Body of pancreas (tissue), 4 donors: ENCODE measurements at regions not wholly inside any gene's neighbourhood (a gene's known extent, or its start where the extent isn't known, plus 50 kb on each side); places are given as distances from the start of the nearest gene placed in this dataset.

Experiments used
- ATAC-seq: fragments of 150-250 bp; one replicate; pipeline ENCODE4 v1.9.1; 2016
- DNase-seq, 4 donors: peaks; one replicate each; pipeline ENCODE4 v3.0.0-alpha.2; 2019
- H3K27ac ChIP-seq, 4 donors: fragments of 200-600 bp; sonication (generic); 1 replicate in 3 of 4; 2 replicates in 1 of 4; pipeline versions ENCODE4 v1.5.1 to v1.6.1; 2016 to 2019; ENCODE audit warnings: mild to moderate bottlenecking in 1 of 4, mixed read lengths in 1 of 4, moderate library complexity in 1 of 4
- H3K27me3 ChIP-seq, 2 donors: fragments of 200-600 bp; sonication (generic); one replicate each; pipeline ENCODE4 v1.6.0; 2016; ENCODE audit warnings: mild to moderate bottlenecking in 1 of 2
- H3K36me3 ChIP-seq, 2 donors: fragments of 200-600 bp; sonication (generic); replicated peaks in 1 of 2; 2 replicates each; pipeline ENCODE4 v1.5.1; 2016; ENCODE audit warnings: low read depth in 2 of 2; ENCODE audit not compliant: insufficient read depth in 1 of 2
- H3K4me1 ChIP-seq: fragments of 200-600 bp; sonication (generic); one replicate; pipeline ENCODE4 v1.6.0; 2016
- H3K4me3 ChIP-seq, 2 donors: fragments of 200-600 bp; sonication (generic); 1 replicate in 1 of 2; 2 replicates in 1 of 2; pipeline ENCODE4 v1.5.1; 2016 to 2019
- H3K9me3 ChIP-seq, 3 donors: fragments of 200-600 bp; sonication (generic); 1 replicate in 2 of 3; 2 replicates in 1 of 3; pipeline ENCODE4 v1.5.1; 2016
- POLR2A ChIP-seq, 3 donors: fragments of 450-650 bp; IDR thresholded peaks; one replicate each; pipeline ENCODE4 v1.6.1; 2016; ENCODE audit warnings: antibody characterized with exemption in 3 of 3, mild to moderate bottlenecking in 2 of 3
- WGBS, 2 donors: methylation state at CpG; one replicate each; pipeline ENCODE4 v1.1.5; 2017; 5-methylcytosine and 5-hydroxymethylcytosine counted together
- intact Hi-C: fragments of 100-400 bp; cut with DNase I; formaldehyde crosslinking; loops from one replicate; pipeline ENCODE4 v1.15.1; 2023
- TF ChIP-seq, protein P1 (sequence below), 7 experiments: fragments of 450-650 bp in 4 of 7; fragments of 200-600 bp in 3 of 7; sonication (generic) in 3 of 7; IDR thresholded peaks; one replicate each; pipeline ENCODE4 v1.5.1; 2016 to 2019; ENCODE audit warnings: antibody characterized with exemption in 7 of 7

DNA sequence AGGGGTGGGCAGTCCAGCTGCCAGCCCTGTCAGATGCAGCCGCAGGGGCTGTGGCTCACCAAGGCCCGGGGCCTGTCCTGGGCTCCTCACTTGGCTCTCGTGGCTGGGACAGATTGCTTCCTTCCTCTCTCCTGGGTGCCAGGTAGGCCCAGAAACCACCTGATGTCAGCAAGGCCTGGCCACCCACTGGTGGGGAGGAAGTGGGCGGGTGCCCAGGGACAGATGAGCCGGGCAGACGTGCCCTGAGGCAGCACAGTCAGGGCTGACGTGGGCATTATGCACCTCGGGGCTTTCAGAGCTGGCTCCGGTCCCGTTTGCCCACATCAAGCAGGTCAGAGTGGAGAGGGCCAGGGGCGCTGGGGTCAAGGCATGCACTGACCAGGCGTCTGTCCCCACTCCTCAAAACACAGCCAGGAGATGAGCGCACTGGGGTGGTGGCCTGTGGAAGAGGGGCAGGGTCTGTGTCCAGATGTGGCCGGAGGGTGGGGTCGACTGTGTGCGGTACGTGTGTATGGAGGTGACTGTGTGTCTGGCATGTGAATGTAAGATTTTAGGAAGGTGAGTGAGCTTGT, 133.2 kb upstream of the PTPN1 start:
- H3K36me3 ChIP-seq: no peaks in the 10 kb centered on the region
- no peaks in the 10 kb centered on the region for H3K9me3 ChIP-seq
- no peak for TF ChIP-seq POLR2A (IDR thresholded peaks at IDR 0.05)
- DNase-seq (no peak), ATAC-seq (no peak)
- no peaks in the 10 kb centered on the region for H3K27me3 ChIP-seq
- intact Hi-C loops: no loop called here
- no peak overlapping the region for H3K4me3 ChIP-seq
- 86 to 87% methylated on average over 13 to 17 of the region's 17 CpGs for WGBS, 2 donors
- no peak overlapping the region for H3K27ac ChIP-seq
- H3K4me1 ChIP-seq: peaks cover 51% of the 10 kb centered on the region

DNA sequence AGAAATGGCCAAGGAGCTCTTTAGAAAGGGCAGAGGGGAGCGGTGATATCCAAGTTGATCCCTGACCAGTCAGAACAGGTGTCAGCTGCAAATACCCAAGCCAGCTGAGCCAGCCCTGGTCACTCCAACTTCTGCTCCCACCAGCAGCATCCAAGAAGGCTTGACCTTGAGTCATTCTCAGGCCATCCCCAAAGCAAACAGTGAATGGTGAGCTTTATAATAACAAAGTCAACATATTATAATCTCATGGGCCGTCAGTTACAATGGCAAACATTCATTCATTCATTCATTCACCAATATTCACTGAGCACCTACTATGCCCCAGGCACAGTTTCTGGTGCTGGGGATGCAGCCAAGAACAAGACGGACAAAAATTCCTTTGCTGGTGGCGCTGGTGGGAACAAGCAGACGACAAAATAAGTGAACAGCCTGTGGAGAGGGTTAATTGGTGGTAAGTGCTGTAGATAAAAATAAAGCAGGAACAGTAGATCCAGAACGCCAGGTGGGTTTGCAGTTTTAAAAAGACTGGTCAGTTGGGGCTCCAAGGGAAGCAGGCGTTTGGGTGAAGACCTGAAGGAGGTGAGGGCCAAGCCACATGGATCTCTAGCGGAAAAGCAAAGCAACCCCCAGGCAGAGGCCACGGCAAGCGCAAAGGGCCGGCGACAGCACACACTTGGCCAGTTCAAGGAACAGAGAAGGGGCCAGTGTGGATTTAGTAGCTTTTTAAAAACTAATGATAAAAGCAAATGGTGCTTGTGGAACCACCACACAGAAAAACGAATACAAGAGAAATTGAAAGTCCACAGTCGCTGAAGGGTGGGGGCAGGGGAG, 131.8 kb upstream of the PTPN1 start:
- intact Hi-C loops: no loop called here
- 58 to 67% methylated on average over 14 of the region's 14 CpGs for WGBS, 2 donors
- no peaks in the 10 kb centered on the region for H3K9me3 ChIP-seq
- ATAC-seq: peak; percentile 2
- DNase-seq: no peak
- no peak overlapping the region for H3K4me3 ChIP-seq
- H3K27ac ChIP-seq: peak overlapping the region; percentile 87 to 91 (median 90)
- TF ChIP-seq, protein P1, sequence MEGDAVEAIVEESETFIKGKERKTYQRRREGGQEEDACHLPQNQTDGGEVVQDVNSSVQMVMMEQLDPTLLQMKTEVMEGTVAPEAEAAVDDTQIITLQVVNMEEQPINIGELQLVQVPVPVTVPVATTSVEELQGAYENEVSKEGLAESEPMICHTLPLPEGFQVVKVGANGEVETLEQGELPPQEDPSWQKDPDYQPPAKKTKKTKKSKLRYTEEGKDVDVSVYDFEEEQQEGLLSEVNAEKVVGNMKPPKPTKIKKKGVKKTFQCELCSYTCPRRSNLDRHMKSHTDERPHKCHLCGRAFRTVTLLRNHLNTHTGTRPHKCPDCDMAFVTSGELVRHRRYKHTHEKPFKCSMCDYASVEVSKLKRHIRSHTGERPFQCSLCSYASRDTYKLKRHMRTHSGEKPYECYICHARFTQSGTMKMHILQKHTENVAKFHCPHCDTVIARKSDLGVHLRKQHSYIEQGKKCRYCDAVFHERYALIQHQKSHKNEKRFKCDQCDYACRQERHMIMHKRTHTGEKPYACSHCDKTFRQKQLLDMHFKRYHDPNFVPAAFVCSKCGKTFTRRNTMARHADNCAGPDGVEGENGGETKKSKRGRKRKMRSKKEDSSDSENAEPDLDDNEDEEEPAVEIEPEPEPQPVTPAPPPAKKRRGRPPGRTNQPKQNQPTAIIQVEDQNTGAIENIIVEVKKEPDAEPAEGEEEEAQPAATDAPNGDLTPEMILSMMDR (IDR thresholded peaks at IDR 0.05): no peak
- no peak for TF ChIP-seq POLR2A (IDR thresholded peaks at IDR 0.05)
- H3K4me1 ChIP-seq: peaks cover 54% of the 10 kb centered on the region
- no peaks in the 10 kb centered on the region for H3K36me3 ChIP-seq
- H3K27me3 ChIP-seq: no peaks in the 10 kb centered on the region

DNA sequence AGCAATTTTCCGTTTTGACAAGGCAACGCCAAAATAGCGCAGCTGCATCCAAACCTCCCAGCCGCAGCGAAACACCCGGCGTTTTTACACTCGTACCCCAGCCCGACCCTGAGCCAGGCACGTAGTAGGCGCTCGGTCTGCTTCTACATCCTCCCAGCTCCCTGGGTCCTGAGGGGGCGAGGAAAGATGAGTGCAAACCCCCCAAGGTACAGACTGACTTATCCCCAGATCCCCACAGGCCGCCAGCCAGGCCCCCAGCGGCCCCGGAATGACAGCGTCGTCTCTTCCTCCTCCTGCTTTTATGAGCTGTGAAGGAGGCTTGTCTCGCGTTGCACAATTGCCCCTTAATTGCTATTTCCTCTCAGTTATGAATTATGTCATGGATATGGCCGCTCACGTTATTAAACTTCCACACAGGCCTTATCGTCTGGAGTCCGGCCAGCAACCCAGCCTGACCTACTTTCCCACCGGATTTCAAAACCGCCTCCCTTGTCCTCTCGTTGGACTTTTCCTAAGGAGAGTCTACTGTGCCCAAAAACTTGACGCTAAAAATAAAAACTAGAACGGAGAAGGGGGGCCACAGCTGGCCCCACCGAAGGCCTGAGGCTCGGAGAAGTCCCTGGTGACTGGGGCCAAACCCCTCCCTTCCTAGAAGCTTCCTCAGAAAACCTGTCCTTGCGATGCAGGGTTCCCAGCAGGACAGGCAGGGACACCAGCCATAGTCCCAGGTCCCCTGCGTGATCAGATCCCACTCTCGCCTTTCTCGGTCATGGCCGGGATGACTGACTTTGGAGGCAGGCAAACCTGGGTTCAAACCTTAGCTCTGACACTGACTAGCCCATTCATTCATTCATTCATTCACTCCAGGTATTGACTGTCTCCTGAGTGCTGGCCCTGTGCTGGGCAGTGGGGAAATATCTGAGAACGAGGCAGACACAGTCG, 130.9 kb upstream of the PTPN1 start:
- Histone ChIP-seq H3K27ac (peak overlapping the region; percentile 87 to 91 (median 90)), H3K27me3 (no peaks in the 10 kb centered on the region), H3K4me1 (peaks cover 59% of the 10 kb centered on the region), H3K4me3 (no peak overlapping the region), H3K36me3 (no peaks in the 10 kb centered on the region), H3K9me3 (no peaks in the 10 kb centered on the region)
- 20% methylated on average over 38 of the region's 38 CpGs for WGBS, 2 donors
- DNase-seq (peak; percentile 94 to 98 (median 96)), ATAC-seq (peak; percentile 93)
- TF ChIP-seq, protein P1 (IDR thresholded peaks at IDR 0.05): peak in 1 of 7 experiments; percentile 9
- TF ChIP-seq POLR2A (IDR thresholded peaks at IDR 0.05): peak; percentile 30 to 87 (median 84)
- intact Hi-C loops: no loop called here

DNA sequence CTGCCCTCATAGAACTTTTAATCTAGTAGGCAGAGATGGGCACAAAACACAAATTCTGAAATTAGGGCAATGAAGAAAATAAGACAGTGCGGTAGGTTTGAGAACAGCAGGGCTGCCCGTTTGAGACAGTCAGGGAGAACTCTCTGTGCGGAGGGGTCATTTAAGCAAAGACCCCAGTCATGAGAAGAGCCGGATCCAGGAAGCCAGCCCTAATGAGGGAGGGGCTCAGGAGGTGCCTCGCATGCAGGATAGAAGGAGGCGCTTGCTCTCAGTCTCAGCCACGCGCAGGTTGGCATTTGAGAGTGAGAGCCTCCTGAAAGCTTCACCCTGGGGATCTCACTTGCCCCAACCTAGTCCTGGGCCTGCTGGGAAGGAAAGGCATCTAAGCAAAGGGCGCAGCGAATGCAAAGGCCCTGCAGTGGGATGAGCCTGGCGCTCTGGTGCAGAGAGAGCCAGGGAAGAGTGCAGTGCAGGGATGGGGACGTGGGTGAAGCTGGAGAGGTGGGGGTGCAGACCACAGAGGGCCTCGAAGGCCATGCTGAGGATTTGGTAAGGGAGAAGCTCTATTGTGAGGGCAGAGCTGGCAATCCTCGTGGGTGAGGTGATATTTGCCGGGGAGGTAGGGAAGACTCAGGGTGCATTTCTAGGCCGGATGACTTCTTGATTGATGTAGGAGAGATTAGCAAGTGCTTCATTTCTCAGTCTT, 130.0 kb upstream of the PTPN1 start:
- TF ChIP-seq, protein P1 (IDR thresholded peaks at IDR 0.05): no peak
- TF ChIP-seq POLR2A (IDR thresholded peaks at IDR 0.05): no peak
- H3K27ac ChIP-seq: peak overlapping the region in 3 of 4 donors; percentile 87 to 90 (median 89)
- H3K27me3 ChIP-seq: no peaks in the 10 kb centered on the region
- H3K4me3 ChIP-seq: no peak overlapping the region
- 80 to 83% methylated on average over 16 of the region's 16 CpGs for WGBS, 2 donors
- no peaks in the 10 kb centered on the region for H3K36me3 ChIP-seq
- no peaks in the 10 kb centered on the region for H3K9me3 ChIP-seq
- ATAC-seq (no peak), DNase-seq (no peak)
- intact Hi-C loops: no loop called here
- peaks cover 59% of the 10 kb centered on the region for H3K4me1 ChIP-seq
